ENCODE measurements at regions not wholly inside any gene's neighbourhood (a gene's known extent, or its start where the extent isn't known, plus 50 kb on each side); places are given as distances from the start of the nearest gene placed in this dataset.

GRCh38 chr9:30235564-30235963 lies 2148.9 kb upstream of the ACO1 start:
- Histone ChIP-seq H2BK15ac (ENCODE audit: low read length) (no peak overlapping the region), H3K4ac (replicated peaks; ENCODE audit: insufficient read length, low read depth, low read length) (no peak overlapping the region), H2AFZ (ENCODE audit: low read length) (no peak overlapping the region), H2BK20ac (ENCODE audit: low read length) (no peak overlapping the region), H4K20me1 (replicated peaks in 1 of 2; ENCODE audit: control insufficient read depth in 1 of 2, insufficient read depth in 2 of 2, low read length in 2 of 2) (no peaks in the 10 kb centered on the region), H3K23me2 (ENCODE audit: low read depth, low read length) (no peaks in the 10 kb centered on the region), H3K79me2 (ENCODE audit: control insufficient read depth in 1 of 2, insufficient read depth in 2 of 2, low read length in 2 of 2) (no peaks in the 10 kb centered on the region), H3K14ac (ENCODE audit: insufficient read length) (no peak overlapping the region), H3K79me1 (ENCODE audit: low read depth, low read length) (no peaks in the 10 kb centered on the region), H2BK120ac (replicated peaks; ENCODE audit: low read depth, low read length) (no peak overlapping the region), H3K18ac (ENCODE audit: extremely low read depth, low read length) (no peak overlapping the region), H2AK5ac (ENCODE audit: low read depth, low read length) (no peak overlapping the region), H3K4me2 (ENCODE audit: insufficient read depth in 1 of 2, low read depth in 2 of 2, low read length in 2 of 2) (no peak overlapping the region), H3K4me1 (replicated peaks in 1 of 4; ENCODE audit: control insufficient read depth in 3 of 4, insufficient read depth in 4 of 4, low read length in 3 of 4) (no peaks in the 10 kb centered on the region), H3K9ac (replicated peaks in 1 of 4; ENCODE audit: extremely low read depth in 1 of 4, low read depth in 3 of 4, low read length in 3 of 4) (no peak overlapping the region), H2BK12ac (ENCODE audit: low read depth, low read length) (no peak overlapping the region), H3K27ac (ENCODE audit: low read depth, low read length) (no peak overlapping the region), H3K27me3 (replicated peaks in 1 of 4; ENCODE audit: control insufficient read depth in 3 of 4, extremely low read depth in 1 of 4, insufficient read depth in 3 of 4, low read length in 3 of 4) (no peaks in the 10 kb centered on the region), H4K91ac (replicated peaks; ENCODE audit: insufficient read length, low read length) (no peak overlapping the region), H3K23ac (ENCODE audit: insufficient read length) (no peak overlapping the region), H3K9me3 (ENCODE audit: insufficient read depth in 2 of 2, low read depth in 1 of 2, low read length in 1 of 2) (no peaks in the 10 kb centered on the region), H3K4me3 (ENCODE audit: extremely low read depth in 1 of 4, insufficient read depth in 2 of 4, low read depth in 3 of 4, low read length in 4 of 4) (no peak overlapping the region), H2BK5ac (ENCODE audit: low read depth, low read length) (no peak overlapping the region), H3K36me3 (ENCODE audit: control insufficient read depth in 2 of 4, insufficient read depth in 4 of 4, low read length in 3 of 4) (no peaks in the 10 kb centered on the region), H4K8ac (ENCODE audit: extremely low read depth, insufficient read depth, low read length) (no peak overlapping the region), H3K56ac (replicated peaks; ENCODE audit: insufficient read length, low read depth, low read length) (no peak overlapping the region), H4K5ac (ENCODE audit: insufficient read length, low read depth, low read length) (no peak overlapping the region)
- FAIRE-seq (no peak), DNase-seq (ENCODE audit: low read depth in 1 of 2, low spot score in 2 of 2) (no peak)
- TF ChIP-seq EZH2 (IDR thresholded peaks at IDR 0.05; ENCODE audit: low read depth, low read length, severe bottlenecking) (no peak), CEBPB (IDR thresholded peaks at IDR 0.05; ENCODE audit: low read depth, low read length) (no peak)
- ChIA-PET POLR2A (ENCODE audit: partially characterized antibody) (no interaction called here), CTCF (ENCODE audit: partially characterized antibody) (no interaction called here)
- 94% methylated on average over 2 of the region's 2 CpGs; no CpG with 5 or more reads in 1 of the 2 experiments for WGBS, 2 experiments (ENCODE audit: extremely low coverage in 1 of 2, insufficient coverage in 1 of 2, insufficient read length in 1 of 2, insufficient replicate concordance in 2 of 2, low coverage in 1 of 2, low lambda C conversion rate in 2 of 2, missing lambda C conversion rate in 1 of 2)
